HG02642 (cell line): ENCODE measurements at regions not wholly inside any gene's neighbourhood (a gene's known extent, or its start where the extent isn't known, plus 50 kb on each side); places are given as distances from the start of the nearest gene placed in this dataset.

Experiments used
- ATAC-seq: cut with Tn5 transposase; IDR thresholded peaks from one replicate; pipeline ENCODE4 v1.9.1; 2021; ENCODE audit warnings: mild to moderate bottlenecking; ENCODE audit not compliant: unreplicated experiment, poor library complexity

DNA sequence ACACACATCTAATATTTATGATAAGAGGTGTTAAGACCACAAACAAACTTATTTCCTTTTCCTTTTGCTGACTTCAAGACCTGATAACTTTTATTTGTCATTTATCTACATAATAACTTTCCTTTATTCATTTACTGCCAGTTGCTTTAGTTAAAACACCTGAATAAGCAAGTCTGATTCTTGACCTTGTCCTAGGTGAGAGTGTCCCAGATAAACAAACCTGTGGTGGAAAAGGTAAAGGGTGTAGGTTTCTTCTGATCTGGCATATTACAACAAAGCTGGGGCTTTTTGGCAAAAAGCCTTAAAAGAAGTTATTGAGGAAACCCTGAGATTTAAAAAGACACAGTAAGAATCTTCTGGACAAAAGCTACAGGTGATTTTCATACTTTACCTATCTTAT, 191.5 kb downstream of the ZBBX start:
- no peak for ATAC-seq

DNA sequence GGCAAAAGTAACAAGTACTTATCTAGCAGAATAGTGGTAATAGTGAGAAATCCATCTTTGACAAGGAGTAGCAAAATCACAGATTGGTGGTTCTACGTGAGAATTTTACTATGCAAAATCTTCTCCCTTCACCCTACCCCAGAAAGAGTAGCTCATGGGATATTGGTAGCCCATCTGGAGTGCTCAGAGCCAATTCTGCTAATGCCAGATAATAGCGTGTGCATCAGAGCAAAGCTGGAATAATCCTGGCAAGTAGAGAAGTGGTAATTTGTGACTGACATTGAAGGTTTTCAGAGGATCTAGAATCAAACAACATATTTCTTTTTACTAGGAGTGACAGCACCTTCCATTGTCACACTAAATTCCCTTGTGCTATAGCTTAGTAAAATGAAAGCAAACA, 192.9 kb downstream of the ZBBX start:
- ATAC-seq: no peak

- no peak for ATAC-seq
Observed at GRCh38 chr3:167184511-167184910, 195.6 kb downstream of the ZBBX start.

- no peak for ATAC-seq
Observed at GRCh38 chr3:167172377-167172776, 207.7 kb downstream of the ZBBX start.

- no peak for ATAC-seq
Observed at GRCh38 chr3:167167491-167167890, 212.6 kb downstream of the ZBBX start.

- no peak for ATAC-seq
Observed at GRCh38 chr3:167166594-167167253, 213.4 kb downstream of the ZBBX start.

- ATAC-seq: no peak
Observed at GRCh38 chr3:167166012-167166411, 214.1 kb downstream of the ZBBX start.

GRCh38 chr3:167163580-167163979, 216.5 kb downstream of the ZBBX start:
- no peak for ATAC-seq

- no peak for ATAC-seq
Observed at GRCh38 chr3:167162083-167162482, 218.0 kb downstream of the ZBBX start.

DNA sequence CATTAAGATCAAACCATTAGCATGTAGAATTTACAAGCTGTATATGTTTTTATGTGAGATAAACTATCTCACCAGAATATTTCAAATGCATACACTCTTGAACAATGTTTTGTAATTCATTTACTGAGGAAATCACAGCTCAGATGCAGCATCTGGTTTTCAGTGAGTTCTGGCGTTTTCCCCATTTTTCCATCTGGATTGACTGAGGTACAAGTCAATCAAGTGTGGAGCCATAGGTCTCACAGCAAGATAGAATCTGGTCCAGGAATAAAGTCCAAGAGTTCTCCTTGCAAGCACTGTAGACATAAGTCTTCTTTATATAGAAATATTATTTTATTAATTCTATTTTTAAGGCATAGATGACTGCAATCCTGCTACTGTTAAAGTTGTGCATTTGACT, 219.3 kb downstream of the ZBBX start:
- no peak for ATAC-seq

DNA sequence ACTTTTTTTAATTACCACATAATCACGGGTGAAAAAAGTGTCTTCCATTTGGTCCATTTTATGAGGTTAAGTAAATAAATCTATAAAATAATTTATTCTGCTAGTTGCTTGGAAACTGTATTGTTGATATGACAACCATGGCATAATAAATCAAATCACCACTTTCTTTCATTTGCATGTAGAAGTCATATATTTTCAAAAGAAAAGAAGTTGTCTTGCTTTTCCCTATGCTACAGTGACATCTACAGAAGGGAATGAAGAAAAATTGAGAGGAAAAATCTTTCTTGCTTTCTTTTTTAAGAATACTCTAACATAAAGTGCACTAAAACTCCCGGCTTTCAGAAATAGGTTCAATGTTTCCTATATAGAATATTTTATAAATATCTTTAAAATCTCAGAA, 228.5 kb downstream of the ZBBX start:
- no peak for ATAC-seq

GRCh38 chr3:167148136-167148535, 232.0 kb downstream of the ZBBX start:
- ATAC-seq: no peak

- ATAC-seq: no peak
Observed at GRCh38 chr3:167146911-167147310, 233.2 kb downstream of the ZBBX start.

GRCh38 chr3:167125612-167126407, 254.3 kb downstream of the ZBBX start:
- ATAC-seq: no peak

- no peak for ATAC-seq
Observed at GRCh38 chr3:167120828-167121227, 259.3 kb downstream of the ZBBX start.

DNA sequence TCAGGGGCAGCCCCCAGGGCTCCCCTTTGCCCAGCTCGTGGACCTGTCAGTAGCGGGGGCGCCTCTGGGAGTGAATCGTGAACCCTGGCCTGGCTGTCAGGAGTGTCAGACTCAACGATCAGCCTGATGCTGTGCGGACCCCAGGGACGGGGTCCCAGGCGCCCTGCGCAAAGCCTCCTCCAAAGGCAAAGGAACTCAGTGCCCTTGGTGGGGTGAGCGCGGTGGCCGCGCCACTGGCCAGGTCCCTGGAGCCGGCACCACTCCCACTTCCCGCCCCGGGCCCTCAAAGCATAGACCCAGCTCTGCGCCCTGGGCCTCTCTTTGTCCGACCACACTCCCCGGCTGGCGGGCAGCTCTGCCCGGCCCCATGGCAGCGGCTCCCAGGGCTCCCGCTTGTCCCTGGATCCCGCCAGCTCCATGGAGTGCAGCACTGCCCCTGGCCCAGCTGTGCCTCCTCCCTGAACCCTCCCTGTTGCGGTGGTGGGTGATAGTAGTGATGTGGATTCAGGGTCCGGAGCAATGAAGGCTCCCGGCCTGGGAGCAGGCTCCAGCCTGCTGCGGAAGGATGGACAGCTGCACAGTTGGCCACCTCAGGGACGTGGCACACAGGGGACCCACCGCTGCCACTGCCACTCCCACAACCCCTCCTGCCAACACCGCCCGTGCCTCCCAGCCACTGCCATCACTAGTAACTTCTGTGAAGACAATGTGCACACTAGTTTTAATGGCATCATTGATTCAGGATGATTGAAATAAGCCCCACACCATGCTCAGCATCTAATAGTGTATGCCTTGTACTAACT, 263.8 kb downstream of the ZBBX start:
- ATAC-seq: no peak

GRCh38 chr3:167115331-167115934, 264.7 kb downstream of the ZBBX start:
- no peak for ATAC-seq

DNA sequence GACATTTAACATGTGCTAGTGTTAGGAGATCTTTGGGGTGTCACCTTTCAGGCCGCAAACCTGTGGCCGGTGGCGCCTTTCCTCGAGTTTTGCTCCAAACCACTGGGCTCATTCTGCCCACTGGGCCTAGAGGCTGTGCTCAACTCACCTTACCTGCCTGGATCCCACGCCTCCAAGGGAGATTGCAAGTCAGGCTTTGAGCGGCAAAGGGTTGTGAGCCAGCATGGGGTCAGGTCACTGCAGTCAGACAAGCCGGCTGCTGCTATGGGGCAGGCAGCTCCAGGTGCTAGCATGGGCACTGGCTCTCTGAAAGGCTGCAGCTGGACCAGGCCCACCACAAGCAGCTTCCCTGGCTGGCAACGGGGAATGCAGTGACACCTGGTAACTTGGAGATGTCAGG, 265.5 kb downstream of the ZBBX start:
- ATAC-seq: no peak

DNA sequence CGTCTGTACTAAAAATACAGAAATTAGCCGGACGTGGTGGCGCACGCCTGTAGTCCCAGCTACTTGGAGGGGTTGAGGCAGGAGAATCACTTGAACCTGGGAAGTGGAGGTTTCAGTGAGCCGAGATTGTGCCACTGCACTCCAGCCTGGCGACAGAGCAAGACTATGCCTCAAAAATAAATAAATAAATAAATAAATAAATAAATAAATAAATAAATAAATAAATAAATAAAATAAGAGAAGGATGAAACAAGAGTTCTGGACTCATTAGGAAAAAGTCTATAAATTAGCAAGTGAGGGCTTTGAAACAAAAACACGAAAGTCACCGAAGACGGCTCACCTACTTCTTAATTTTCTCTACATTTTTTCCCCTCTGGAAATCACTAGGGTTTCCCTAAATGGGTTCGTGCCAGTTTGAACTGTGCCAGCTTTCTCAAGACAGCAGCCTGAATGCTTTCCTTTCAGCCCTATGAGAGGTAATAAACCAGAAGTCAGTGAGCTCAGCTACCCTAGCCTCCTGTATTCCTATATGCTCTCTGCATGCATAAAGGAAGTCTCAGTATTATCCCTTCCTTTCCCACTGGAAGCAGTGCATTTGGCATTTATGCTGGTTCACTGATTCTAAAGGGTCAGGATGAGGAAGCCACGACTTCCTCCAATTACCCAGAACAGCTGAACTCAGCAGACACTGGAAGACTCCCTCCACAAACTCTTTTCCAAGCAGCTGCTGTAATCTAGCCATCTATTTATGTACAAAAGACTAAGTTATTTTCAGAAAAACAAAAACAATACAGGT, 266.9 kb downstream of the ZBBX start:
- ATAC-seq: no peak

DNA sequence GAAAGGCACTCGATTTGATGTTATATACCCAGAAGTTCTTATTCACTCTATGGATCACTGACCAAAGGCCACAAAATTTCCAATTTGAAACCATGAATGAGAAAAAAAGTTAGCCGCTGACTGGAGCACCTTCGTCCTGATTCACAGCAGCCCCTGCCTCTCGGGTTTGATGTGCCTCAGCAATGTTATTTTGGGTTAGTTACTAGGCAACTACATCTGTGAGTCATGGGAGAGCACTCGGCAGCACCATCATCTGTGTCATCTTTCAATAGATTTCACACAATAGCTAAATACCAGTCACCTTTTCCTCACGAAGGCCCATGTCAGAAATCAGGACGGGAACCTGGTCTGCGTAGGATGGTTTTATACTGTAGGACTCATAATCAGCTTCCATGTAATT, 269.2 kb downstream of the ZBBX start:
- no peak for ATAC-seq
